ENCODE measurements at regions not wholly inside any gene's neighbourhood (a gene's known extent, or its start where the extent isn't known, plus 50 kb on each side); places are given as distances from the start of the nearest gene placed in this dataset.

- Histone ChIP-seq H3K9me3 (replicated peaks; ENCODE audit: control insufficient read depth, insufficient read depth, low read length) (no peaks in the 10 kb centered on the region), H3K79me2 (ENCODE audit: control insufficient read depth, insufficient read depth, low read length) (no peaks in the 10 kb centered on the region), H3K4me3 (no peak overlapping the region), H4K20me1 (ENCODE audit: control insufficient read depth, insufficient read depth) (no peaks in the 10 kb centered on the region), H3K4me1 (ENCODE audit: control insufficient read depth, insufficient read depth, low read length) (peaks cover 4% of the 10 kb centered on the region; the same call in 1 of the 2 replicates), H3K9ac (ENCODE audit: control insufficient read depth, insufficient read depth, low read length) (no peak overlapping the region), H3K27ac (ENCODE audit: control insufficient read depth, insufficient read depth) (no peak overlapping the region), H3K36me3 (ENCODE audit: control insufficient read depth in 2 of 2, insufficient read depth in 2 of 2, low read length in 1 of 2) (no peaks in the 10 kb centered on the region), H2AFZ (ENCODE audit: control insufficient read depth, low read depth, low read length) (no peak overlapping the region), H3K4me2 (ENCODE audit: control insufficient read depth, insufficient read depth) (no peak overlapping the region), H3K27me3 (replicated peaks in 1 of 2; ENCODE audit: control insufficient read depth in 2 of 2, insufficient read depth in 2 of 2, low read length in 1 of 2) (no peaks in the 10 kb centered on the region)
- intact Hi-C loops (cut with micrococcal nuclease; ENCODE audit: unreplicated experiment) (loop anchor here (5.0 kb wide), 1 partner anchor 139 kb away; the partner anchor contains the start of gene HAO2), in situ Hi-C loops (cut with MboI) (no loop called here)
- no peak for ATAC-seq
- ChIA-PET RAD21 (ENCODE audit: unreplicated experiment) (interaction anchor here (2.9 to 3.6 kb wide), 2 partner anchors 46 to 47 kb away, joined by 10 to 27 read pairs; no protein-coding TSS in a partner anchor), CTCF (interaction anchor here (0.6 to 6.7 kb wide), 4 partner anchors 46 to 144 kb away, joined by 3 to 96 read pairs (median 3); partner anchors contain the start of gene WARS2), SMC1A (ENCODE audit: uncharacterized antibody, unreplicated experiment) (interaction anchor here (0.8 to 4.8 kb wide), 5 partner anchors 8 to 47 kb away, joined by 3 to 32 read pairs (median 3); no protein-coding TSS in a partner anchor), POLR2A (interaction anchor here (0.7 kb wide), 1 partner anchor 206 kb away, joined by 5 read pairs; no protein-coding TSS in a partner anchor)
- DNase-seq (ENCODE audit: low read depth, low spot score): no peak
- 79% methylated on average over 4 of the region's 4 CpGs for WGBS (ENCODE audit: insufficient coverage, insufficient replicate concordance, low lambda C conversion rate, missing lambda C conversion rate)
- TF ChIP-seq NFIC (IDR thresholded peaks at IDR 0.05; ENCODE audit: low read depth, low read length) (no peak), MYC (IDR thresholded peaks at IDR 0.05; ENCODE audit: insufficient read depth, insufficient read length, insufficient replicate concordance, low read length, severe bottlenecking) (no peak), STAT3 (IDR thresholded peaks at IDR 0.05; ENCODE audit: low read depth, low read length) (no peak), ETV6 (conservative IDR thresholded peaks at IDR 0.05 in 1 of 2, IDR thresholded peaks at IDR 0.05 in 1 of 2; ENCODE audit: borderline replicate concordance in 1 of 2, low read depth in 1 of 2) (no peak), NFYB (IDR thresholded peaks at IDR 0.05; ENCODE audit: insufficient read depth, low read depth, low read length) (no peak), BHLHE40 (IDR thresholded peaks at IDR 0.05; ENCODE audit: borderline replicate concordance in 1 of 2, low read depth in 2 of 2, low read length in 1 of 2) (no peak), SPI1 (IDR thresholded peaks at IDR 0.05; ENCODE audit: borderline replicate concordance, insufficient read depth, low read depth, low read length) (no peak), CEBPB (IDR thresholded peaks at IDR 0.05; ENCODE audit: borderline replicate concordance in 1 of 2, low read depth in 2 of 2, low read length in 2 of 2) (no peak), ZZZ3 (IDR thresholded peaks at IDR 0.05; ENCODE audit: control insufficient read depth, insufficient read length, low read depth) (no peak), ASH2L (IDR thresholded peaks at IDR 0.05; ENCODE audit: borderline replicate concordance, low read depth) (no peak), ATF2 (IDR thresholded peaks at IDR 0.05; ENCODE audit: low read length) (no peak), SP1 (IDR thresholded peaks at IDR 0.05; ENCODE audit: low read depth, low read length) (no peak), ESRRA (IDR thresholded peaks at IDR 0.05; ENCODE audit: low read length) (no peak), NRF1 (conservative IDR thresholded peaks at IDR 0.05; ENCODE audit: low read depth, low read length) (no peak), RAD51 (IDR thresholded peaks at IDR 0.05) (no peak), CREM (IDR thresholded peaks at IDR 0.05; ENCODE audit: low read depth) (no peak)
- FAIRE-seq: no peak
- BruUV-seq (replicated peaks): no TSS peak
Measured at GRCh38 chr1:119228335-119229080, 88.1 kb upstream of the WARS2 start.

All from GM12878 (cell line).